WTC11 (cell line): ENCODE measurements at regions not wholly inside any gene's neighbourhood (a gene's known extent, or its start where the extent isn't known, plus 50 kb on each side); places are given as distances from the start of the nearest gene placed in this dataset.

Source experiments
- ATAC-seq: fragments of 200-7000 bp; cut with Tn5 transposase; 2 replicates; pipeline ENCODE4 v1.10.0; 2021; ENCODE audit warnings: mild to moderate bottlenecking, moderate library complexity
- CTCF ChIA-PET: fragments of 300-600 bp; sonication (Branson Sonifier 250); formaldehyde crosslinking; loops from one replicate; lab custom pipeline; 2021; ENCODE audit warnings: antibody characterized with exemption; lab: Charles Lee
- POLR2A ChIA-PET: fragments of 350-600 bp; sonication (Branson Sonifier 250); formaldehyde crosslinking; loops from one replicate; lab custom pipeline; 2021; ENCODE audit warnings: antibody characterized with exemption; lab: Charles Lee
- DNase-seq: peaks from one replicate; pipeline ENCODE4 v3.0.0; 2021; ENCODE audit warnings: low spot score
- H3K27ac Mint-ChIP-seq: 2 replicates; pipeline ENCODE4 v1.8.0; 2021; ENCODE audit warnings: mixed read lengths
- H3K27me3 Mint-ChIP-seq: 2 replicates; pipeline ENCODE4 v1.8.0; 2021; ENCODE audit warnings: low read depth, mild to moderate bottlenecking, moderate library complexity, mixed read lengths
- H3K36me3 Mint-ChIP-seq: 2 replicates; pipeline ENCODE4 v1.8.0; 2021; ENCODE audit warnings: mixed read lengths
- H3K4me1 Mint-ChIP-seq: 2 replicates; pipeline ENCODE4 v1.8.0; 2022; ENCODE audit warnings: mixed read lengths
- H3K4me3 Mint-ChIP-seq: 2 replicates; pipeline ENCODE4 v1.8.0; 2021; ENCODE audit warnings: mild to moderate bottlenecking, moderate library complexity, mixed read lengths
- H3K9me3 Mint-ChIP-seq: 2 replicates; pipeline ENCODE4 v1.8.0; 2021; ENCODE audit warnings: mixed read lengths
- FOXP1 ChIP-seq: sonication (generic); formaldehyde crosslinking; IDR thresholded peaks from 2 replicates; pipeline ENCODE4 v1.8.0; 2022; ENCODE audit warnings: missing genetic modification reagents, mild to moderate bottlenecking, moderate library complexity, borderline replicate concordance
- IRF2 ChIP-seq: sonication (generic); formaldehyde crosslinking; IDR thresholded peaks from 2 replicates; pipeline ENCODE4 v1.8.0; 2022; ENCODE audit warnings: low read depth, missing genetic modification reagents, borderline replicate concordance
- MYBL2 ChIP-seq: sonication (generic); formaldehyde crosslinking; IDR thresholded peaks from 2 replicates; pipeline ENCODE4 v1.8.1; 2023; ENCODE audit warnings: mild to moderate bottlenecking, moderate library complexity, missing genetic modification reagents
- NR2C2 ChIP-seq: sonication (generic); formaldehyde crosslinking; IDR thresholded peaks from 2 replicates; pipeline ENCODE4 v1.8.0; 2022; ENCODE audit warnings: mild to moderate bottlenecking, missing genetic modification reagents
- SMAD4 ChIP-seq: sonication (generic); formaldehyde crosslinking; IDR thresholded peaks from 2 replicates; pipeline ENCODE4 v1.8.0; 2022; ENCODE audit warnings: mild to moderate bottlenecking, missing genetic modification reagents
- TCF7 ChIP-seq: sonication (generic); formaldehyde crosslinking; IDR thresholded peaks from 2 replicates; pipeline ENCODE4 v1.8.0; 2022; ENCODE audit warnings: mild to moderate bottlenecking, low read depth, missing genetic modification reagents, moderate library complexity
- ZNF232 ChIP-seq: sonication (generic); formaldehyde crosslinking; IDR thresholded peaks from 2 replicates; pipeline ENCODE4 v1.8.0; 2022; ENCODE audit warnings: mild to moderate bottlenecking, missing genetic modification reagents
- ZNF317 ChIP-seq: sonication (generic); formaldehyde crosslinking; IDR thresholded peaks from 2 replicates; pipeline ENCODE4 v1.8.1; 2023; ENCODE audit warnings: low read depth, mild to moderate bottlenecking, moderate library complexity, missing genetic modification reagents, borderline replicate concordance
- ZNF416 ChIP-seq: fragments of 250-450 bp; sonication (Bioruptor Pico); IDR thresholded peaks from 2 replicates; pipeline ENCODE4 v1.9.0; 2021; ENCODE audit warnings: mild to moderate bottlenecking, inconsistent platforms
- TF ChIP-seq, protein P1 (sequence below): sonication (generic); formaldehyde crosslinking; IDR thresholded peaks from 2 replicates; pipeline ENCODE4 v1.8.0; 2023; ENCODE audit warnings: missing genetic modification reagents, mild to moderate bottlenecking, borderline replicate concordance
- TF ChIP-seq, protein P2 (sequence below): sonication (generic); formaldehyde crosslinking; IDR thresholded peaks from 2 replicates; pipeline ENCODE4 v1.8.1; 2022; ENCODE audit warnings: mild to moderate bottlenecking, missing genetic modification reagents, moderate library complexity, borderline replicate concordance
- TF ChIP-seq, protein P3 (sequence below): sonication (generic); formaldehyde crosslinking; conservative IDR thresholded peaks from 2 replicates; pipeline ENCODE4 v1.8.1; 2022; ENCODE audit warnings: mild to moderate bottlenecking, missing genetic modification reagents
- TF ChIP-seq, protein P4 (sequence below): fragments of 250-450 bp; sonication (Bioruptor Pico); IDR thresholded peaks from 2 replicates; pipeline ENCODE4 v1.9.0; 2021; ENCODE audit warnings: moderate library complexity, mild to moderate bottlenecking, inconsistent platforms, borderline replicate concordance
- TF ChIP-seq, protein P5 (sequence below): sonication (generic); formaldehyde crosslinking; IDR thresholded peaks from 2 replicates; pipeline ENCODE4 v1.8.1; 2023; ENCODE audit warnings: mild to moderate bottlenecking, missing genetic modification reagents
- TF ChIP-seq, protein P6 (sequence below): sonication (generic); formaldehyde crosslinking; IDR thresholded peaks from 2 replicates; pipeline ENCODE4 v1.8.1; 2022; ENCODE audit warnings: low read depth, missing genetic modification reagents, borderline replicate concordance
- TF ChIP-seq, protein P7 (sequence below): sonication (generic); formaldehyde crosslinking; conservative IDR thresholded peaks from 2 replicates; pipeline ENCODE4 v1.8.1; 2023; ENCODE audit warnings: mild to moderate bottlenecking, low read depth, missing genetic modification reagents, moderate library complexity

DNA sequence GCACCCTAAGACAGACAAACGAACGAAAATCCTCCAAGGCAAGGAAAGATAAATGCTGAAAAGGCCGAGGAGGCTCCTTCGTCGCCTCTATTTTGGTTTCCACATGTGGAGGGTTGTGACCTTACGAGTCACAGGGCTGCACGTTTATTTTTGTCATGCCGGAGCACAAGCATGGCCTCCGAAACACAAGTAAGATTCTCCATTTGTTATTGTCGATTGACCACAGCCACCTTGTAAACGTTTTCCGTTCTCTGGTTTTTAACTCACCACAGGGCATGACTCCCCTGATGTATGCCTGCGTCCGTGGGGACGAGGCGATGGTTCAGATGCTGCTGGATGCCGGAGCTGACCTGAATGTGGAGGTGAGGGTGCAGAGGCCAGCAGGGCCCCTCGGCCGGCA, 73.1 kb upstream of the PWP1 start (continued):
- TF ChIP-seq, protein P1, sequence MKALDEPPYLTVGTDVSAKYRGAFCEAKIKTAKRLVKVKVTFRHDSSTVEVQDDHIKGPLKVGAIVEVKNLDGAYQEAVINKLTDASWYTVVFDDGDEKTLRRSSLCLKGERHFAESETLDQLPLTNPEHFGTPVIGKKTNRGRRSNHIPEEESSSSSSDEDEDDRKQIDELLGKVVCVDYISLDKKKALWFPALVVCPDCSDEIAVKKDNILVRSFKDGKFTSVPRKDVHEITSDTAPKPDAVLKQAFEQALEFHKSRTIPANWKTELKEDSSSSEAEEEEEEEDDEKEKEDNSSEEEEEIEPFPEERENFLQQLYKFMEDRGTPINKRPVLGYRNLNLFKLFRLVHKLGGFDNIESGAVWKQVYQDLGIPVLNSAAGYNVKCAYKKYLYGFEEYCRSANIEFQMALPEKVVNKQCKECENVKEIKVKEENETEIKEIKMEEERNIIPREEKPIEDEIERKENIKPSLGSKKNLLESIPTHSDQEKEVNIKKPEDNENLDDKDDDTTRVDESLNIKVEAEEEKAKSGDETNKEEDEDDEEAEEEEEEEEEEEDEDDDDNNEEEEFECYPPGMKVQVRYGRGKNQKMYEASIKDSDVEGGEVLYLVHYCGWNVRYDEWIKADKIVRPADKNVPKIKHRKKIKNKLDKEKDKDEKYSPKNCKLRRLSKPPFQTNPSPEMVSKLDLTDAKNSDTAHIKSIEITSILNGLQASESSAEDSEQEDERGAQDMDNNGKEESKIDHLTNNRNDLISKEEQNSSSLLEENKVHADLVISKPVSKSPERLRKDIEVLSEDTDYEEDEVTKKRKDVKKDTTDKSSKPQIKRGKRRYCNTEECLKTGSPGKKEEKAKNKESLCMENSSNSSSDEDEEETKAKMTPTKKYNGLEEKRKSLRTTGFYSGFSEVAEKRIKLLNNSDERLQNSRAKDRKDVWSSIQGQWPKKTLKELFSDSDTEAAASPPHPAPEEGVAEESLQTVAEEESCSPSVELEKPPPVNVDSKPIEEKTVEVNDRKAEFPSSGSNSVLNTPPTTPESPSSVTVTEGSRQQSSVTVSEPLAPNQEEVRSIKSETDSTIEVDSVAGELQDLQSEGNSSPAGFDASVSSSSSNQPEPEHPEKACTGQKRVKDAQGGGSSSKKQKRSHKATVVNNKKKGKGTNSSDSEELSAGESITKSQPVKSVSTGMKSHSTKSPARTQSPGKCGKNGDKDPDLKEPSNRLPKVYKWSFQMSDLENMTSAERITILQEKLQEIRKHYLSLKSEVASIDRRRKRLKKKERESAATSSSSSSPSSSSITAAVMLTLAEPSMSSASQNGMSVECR (CRISPR knock-in tag), result no peak
- no peak for TF ChIP-seq TCF7 (CRISPR knock-in tag)

DNA sequence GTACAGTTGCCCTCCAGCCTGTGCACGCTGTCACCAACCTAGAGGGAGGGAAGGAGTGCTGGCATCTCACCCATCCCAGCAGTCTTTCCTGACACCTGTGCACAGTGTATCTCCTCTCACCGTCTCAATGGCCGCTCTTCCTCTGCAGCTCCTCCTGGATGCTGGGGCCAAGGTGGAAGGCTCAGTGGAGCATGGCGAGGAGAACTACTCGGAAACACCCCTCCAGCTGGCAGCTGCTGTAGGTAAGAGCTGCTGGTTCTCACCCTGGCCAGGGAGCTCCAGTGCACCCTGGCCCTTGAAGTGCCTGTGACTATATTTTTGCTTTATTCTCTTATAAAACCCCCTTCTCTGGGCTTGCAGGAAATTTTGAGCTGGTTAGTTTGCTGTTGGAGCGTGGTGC, 68.7 kb upstream of the PWP1 start:
- CTCF ChIA-PET, result interaction anchor here (1.5 to 2.0 kb wide), 2 partner anchors 10 to 54 kb away, joined by 5 to 9 read pairs; no protein-coding TSS in a partner anchor
- H3K27ac Mint-ChIP-seq, result no peak overlapping the region
- TF ChIP-seq, protein P2, sequence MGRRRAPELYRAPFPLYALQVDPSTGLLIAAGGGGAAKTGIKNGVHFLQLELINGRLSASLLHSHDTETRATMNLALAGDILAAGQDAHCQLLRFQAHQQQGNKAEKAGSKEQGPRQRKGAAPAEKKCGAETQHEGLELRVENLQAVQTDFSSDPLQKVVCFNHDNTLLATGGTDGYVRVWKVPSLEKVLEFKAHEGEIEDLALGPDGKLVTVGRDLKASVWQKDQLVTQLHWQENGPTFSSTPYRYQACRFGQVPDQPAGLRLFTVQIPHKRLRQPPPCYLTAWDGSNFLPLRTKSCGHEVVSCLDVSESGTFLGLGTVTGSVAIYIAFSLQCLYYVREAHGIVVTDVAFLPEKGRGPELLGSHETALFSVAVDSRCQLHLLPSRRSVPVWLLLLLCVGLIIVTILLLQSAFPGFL (CRISPR knock-in tag), result no peak
- TF ChIP-seq IRF2, result no peak
- TF ChIP-seq, protein P3, sequence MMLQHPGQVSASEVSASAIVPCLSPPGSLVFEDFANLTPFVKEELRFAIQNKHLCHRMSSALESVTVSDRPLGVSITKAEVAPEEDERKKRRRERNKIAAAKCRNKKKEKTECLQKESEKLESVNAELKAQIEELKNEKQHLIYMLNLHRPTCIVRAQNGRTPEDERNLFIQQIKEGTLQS, result no peak
- TF ChIP-seq ZNF317 (CRISPR knock-in tag), result no peak
- TF ChIP-seq, protein P4, sequence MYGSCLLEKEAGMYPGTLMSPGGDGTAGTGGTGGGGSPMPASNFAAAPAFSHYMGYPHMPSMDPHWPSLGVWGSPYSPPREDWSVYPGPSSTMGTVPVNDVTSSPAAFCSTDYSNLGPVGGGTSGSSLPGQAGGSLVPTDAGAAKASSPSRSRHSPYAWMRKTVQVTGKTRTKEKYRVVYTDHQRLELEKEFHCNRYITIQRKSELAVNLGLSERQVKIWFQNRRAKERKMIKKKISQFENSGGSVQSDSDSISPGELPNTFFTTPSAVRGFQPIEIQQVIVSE, result no peak
- TF ChIP-seq, protein P5, sequence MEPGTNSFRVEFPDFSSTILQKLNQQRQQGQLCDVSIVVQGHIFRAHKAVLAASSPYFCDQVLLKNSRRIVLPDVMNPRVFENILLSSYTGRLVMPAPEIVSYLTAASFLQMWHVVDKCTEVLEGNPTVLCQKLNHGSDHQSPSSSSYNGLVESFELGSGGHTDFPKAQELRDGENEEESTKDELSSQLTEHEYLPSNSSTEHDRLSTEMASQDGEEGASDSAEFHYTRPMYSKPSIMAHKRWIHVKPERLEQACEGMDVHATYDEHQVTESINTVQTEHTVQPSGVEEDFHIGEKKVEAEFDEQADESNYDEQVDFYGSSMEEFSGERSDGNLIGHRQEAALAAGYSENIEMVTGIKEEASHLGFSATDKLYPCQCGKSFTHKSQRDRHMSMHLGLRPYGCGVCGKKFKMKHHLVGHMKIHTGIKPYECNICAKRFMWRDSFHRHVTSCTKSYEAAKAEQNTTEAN (CRISPR knock-in tag), result no peak
- no peak for TF ChIP-seq SMAD4 (CRISPR knock-in tag)
- TF ChIP-seq NR2C2 (CRISPR knock-in tag), result no peak
- TF ChIP-seq MYBL2 (CRISPR knock-in tag), result no peak
- TF ChIP-seq ZNF232 (CRISPR knock-in tag), result no peak
- no peak for TF ChIP-seq ZNF416
- no peak for TF ChIP-seq FOXP1 (CRISPR knock-in tag)
- TF ChIP-seq, protein P6, sequence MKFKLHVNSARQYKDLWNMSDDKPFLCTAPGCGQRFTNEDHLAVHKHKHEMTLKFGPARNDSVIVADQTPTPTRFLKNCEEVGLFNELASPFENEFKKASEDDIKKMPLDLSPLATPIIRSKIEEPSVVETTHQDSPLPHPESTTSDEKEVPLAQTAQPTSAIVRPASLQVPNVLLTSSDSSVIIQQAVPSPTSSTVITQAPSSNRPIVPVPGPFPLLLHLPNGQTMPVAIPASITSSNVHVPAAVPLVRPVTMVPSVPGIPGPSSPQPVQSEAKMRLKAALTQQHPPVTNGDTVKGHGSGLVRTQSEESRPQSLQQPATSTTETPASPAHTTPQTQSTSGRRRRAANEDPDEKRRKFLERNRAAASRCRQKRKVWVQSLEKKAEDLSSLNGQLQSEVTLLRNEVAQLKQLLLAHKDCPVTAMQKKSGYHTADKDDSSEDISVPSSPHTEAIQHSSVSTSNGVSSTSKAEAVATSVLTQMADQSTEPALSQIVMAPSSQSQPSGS (CRISPR knock-in tag), result no peak
- TF ChIP-seq, protein P7, sequence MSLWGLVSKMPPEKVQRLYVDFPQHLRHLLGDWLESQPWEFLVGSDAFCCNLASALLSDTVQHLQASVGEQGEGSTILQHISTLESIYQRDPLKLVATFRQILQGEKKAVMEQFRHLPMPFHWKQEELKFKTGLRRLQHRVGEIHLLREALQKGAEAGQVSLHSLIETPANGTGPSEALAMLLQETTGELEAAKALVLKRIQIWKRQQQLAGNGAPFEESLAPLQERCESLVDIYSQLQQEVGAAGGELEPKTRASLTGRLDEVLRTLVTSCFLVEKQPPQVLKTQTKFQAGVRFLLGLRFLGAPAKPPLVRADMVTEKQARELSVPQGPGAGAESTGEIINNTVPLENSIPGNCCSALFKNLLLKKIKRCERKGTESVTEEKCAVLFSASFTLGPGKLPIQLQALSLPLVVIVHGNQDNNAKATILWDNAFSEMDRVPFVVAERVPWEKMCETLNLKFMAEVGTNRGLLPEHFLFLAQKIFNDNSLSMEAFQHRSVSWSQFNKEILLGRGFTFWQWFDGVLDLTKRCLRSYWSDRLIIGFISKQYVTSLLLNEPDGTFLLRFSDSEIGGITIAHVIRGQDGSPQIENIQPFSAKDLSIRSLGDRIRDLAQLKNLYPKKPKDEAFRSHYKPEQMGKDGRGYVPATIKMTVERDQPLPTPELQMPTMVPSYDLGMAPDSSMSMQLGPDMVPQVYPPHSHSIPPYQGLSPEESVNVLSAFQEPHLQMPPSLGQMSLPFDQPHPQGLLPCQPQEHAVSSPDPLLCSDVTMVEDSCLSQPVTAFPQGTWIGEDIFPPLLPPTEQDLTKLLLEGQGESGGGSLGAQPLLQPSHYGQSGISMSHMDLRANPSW (CRISPR knock-in tag), result no peak
- H3K4me3 Mint-ChIP-seq, result no peak overlapping the region
- no peak for ATAC-seq
- POLR2A ChIA-PET, result no interaction called here
- no peak for DNase-seq
- no peaks in the 10 kb centered on the region for H3K27me3 Mint-ChIP-seq
- H3K36me3 Mint-ChIP-seq, result no peaks in the 10 kb centered on the region; the same call in 1 of the 2 replicates
- H3K4me1 Mint-ChIP-seq, result peaks cover 6% of the 10 kb centered on the region; the same call in 1 of the 2 replicates
- no peaks in the 10 kb centered on the region for H3K9me3 Mint-ChIP-seq
